ENCODE measurements at regions not wholly inside any gene's neighbourhood (a gene's known extent, or its start where the extent isn't known, plus 50 kb on each side); places are given as distances from the start of the nearest gene placed in this dataset.

- no peak overlapping the region for H3K4me3 ChIP-seq (ENCODE audit: low read depth, low read length)
- no peaks in the 10 kb centered on the region for H3K9me3 ChIP-seq
- no peaks in the 10 kb centered on the region for H3K4me1 ChIP-seq
- no peak for DNase-seq
- no peak for TF ChIP-seq CTCF (IDR thresholded peaks at IDR 0.05; ENCODE audit: low read depth, low read length)
- H3K36me3 ChIP-seq, result no peaks in the 10 kb centered on the region
- H3K27me3 ChIP-seq, result no peaks in the 10 kb centered on the region
Observed at GRCh38 chr2:71780162-71780561, 326.8 kb downstream of the DYSF start.

- no peak for DNase-seq
- Histone ChIP-seq H3K27me3 (no peaks in the 10 kb centered on the region), H3K36me3 (no peaks in the 10 kb centered on the region), H3K4me1 (no peaks in the 10 kb centered on the region), H3K9me3 (no peaks in the 10 kb centered on the region), H3K4me3 (ENCODE audit: low read depth, low read length) (no peak overlapping the region)
- no peak for TF ChIP-seq CTCF (IDR thresholded peaks at IDR 0.05; ENCODE audit: low read depth, low read length)
Observed at GRCh38 chr2:71779774-71780105, 326.4 kb downstream of the DYSF start.

- no peaks in the 10 kb centered on the region for H3K27me3 ChIP-seq
- no peaks in the 10 kb centered on the region for H3K36me3 ChIP-seq
- no peak for DNase-seq
- no peak overlapping the region for H3K4me3 ChIP-seq (ENCODE audit: low read depth, low read length)
- no peaks in the 10 kb centered on the region for H3K4me1 ChIP-seq
- TF ChIP-seq CTCF (IDR thresholded peaks at IDR 0.05; ENCODE audit: low read depth, low read length), result no peak
- no peaks in the 10 kb centered on the region for H3K9me3 ChIP-seq
Observed at GRCh38 chr2:71778936-71779773, 325.8 kb downstream of the DYSF start.

GRCh38 chr2:71778514-71778913 is 325.2 kb downstream of the DYSF start:
- Histone ChIP-seq H3K4me3 (ENCODE audit: low read depth, low read length) (no peak overlapping the region), H3K9me3 (no peaks in the 10 kb centered on the region), H3K36me3 (no peaks in the 10 kb centered on the region), H3K4me1 (no peaks in the 10 kb centered on the region), H3K27me3 (no peaks in the 10 kb centered on the region)
- DNase-seq, result no peak
- no peak for TF ChIP-seq CTCF (IDR thresholded peaks at IDR 0.05; ENCODE audit: low read depth, low read length)

- no peak for TF ChIP-seq CTCF (IDR thresholded peaks at IDR 0.05; ENCODE audit: low read depth, low read length)
- Histone ChIP-seq H3K9me3 (no peaks in the 10 kb centered on the region), H3K4me3 (ENCODE audit: low read depth, low read length) (no peak overlapping the region), H3K27me3 (no peaks in the 10 kb centered on the region), H3K4me1 (no peaks in the 10 kb centered on the region), H3K36me3 (no peaks in the 10 kb centered on the region)
- no peak for DNase-seq
Observed at GRCh38 chr2:71777946-71778345, 324.6 kb downstream of the DYSF start.

- no peaks in the 10 kb centered on the region for H3K27me3 ChIP-seq
- no peaks in the 10 kb centered on the region for H3K36me3 ChIP-seq
- TF ChIP-seq CTCF (IDR thresholded peaks at IDR 0.05; ENCODE audit: low read depth, low read length), result no peak
- no peak overlapping the region for H3K4me3 ChIP-seq (ENCODE audit: low read depth, low read length)
- H3K9me3 ChIP-seq, result no peaks in the 10 kb centered on the region
- DNase-seq, result no peak
- H3K4me1 ChIP-seq, result no peaks in the 10 kb centered on the region
Observed at GRCh38 chr2:71776227-71776626, 322.9 kb downstream of the DYSF start.

Measured in BE2C (cell line).